DMS114 treated with DMSO at 0.1 percent for 48 hours (cell line): ENCODE measurements at regions not wholly inside any gene's neighbourhood (a gene's known extent, or its start where the extent isn't known, plus 50 kb on each side); places are given as distances from the start of the nearest gene placed in this dataset.

ENCODE experiments used
- DNase-seq: peaks from one replicate; lab custom pipeline; 2025; ENCODE audit not compliant: unreplicated experiment; lab: John Stamatoyannopoulos, UW

DNA sequence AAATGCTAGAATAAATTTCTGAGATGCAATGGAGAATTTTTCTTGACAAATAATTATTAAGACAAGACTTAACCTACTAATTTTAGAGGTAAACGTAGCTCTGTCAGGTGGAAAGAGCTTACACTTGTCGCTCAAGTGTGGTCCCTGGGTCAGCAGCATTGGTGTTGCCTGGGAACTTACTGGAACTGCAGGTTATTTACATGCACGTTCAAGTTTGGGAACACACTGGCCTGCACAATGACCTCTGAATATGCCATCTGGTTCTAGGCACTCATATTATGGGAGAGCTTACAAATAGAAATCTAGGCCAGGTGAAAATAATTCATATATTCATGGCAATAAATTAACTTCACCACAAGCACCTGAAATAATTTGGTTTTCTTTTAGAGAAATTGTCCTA, 88.5 kb upstream of the BCL9 start:
- no peak for DNase-seq

DNA sequence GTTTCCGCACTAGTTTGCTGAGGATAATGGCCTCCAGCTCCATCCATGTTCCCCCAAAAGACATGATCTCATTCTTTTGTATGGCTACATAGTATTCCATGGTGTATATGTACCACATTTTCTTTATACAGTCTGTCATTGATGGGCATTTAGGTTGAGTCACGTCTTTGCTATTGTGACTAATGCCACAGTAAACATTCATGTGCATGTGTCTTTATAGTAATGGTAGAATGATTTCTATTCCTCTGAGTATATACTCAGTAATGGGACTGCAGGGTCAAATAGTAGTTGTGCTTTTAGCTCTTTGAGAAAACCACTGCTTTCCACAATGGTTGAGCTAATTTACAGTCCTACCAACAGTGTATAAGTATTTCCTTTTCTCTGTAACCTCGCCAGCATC, 78.3 kb upstream of the BCL9 start:
- no peak for DNase-seq

DNA sequence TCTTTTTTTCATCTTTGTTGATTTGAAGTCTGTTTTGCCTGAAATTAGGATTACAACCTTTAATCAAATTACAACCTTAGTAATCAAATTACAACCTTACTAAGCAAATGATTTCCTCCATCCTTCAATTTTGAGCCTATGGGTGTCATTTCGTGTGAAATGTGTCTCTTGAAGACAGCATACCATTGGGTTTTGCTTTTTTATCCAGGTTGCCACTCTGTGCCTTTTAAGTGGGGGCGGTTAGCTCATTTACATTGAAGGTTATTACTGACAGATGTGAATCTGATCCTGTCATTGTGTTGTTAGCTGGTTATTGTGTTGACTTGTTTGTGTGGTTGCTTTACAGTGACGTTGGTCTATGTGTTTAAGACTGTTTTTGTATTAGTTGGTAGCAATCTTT, 74.8 kb upstream of the BCL9 start:
- no peak for DNase-seq

DNA sequence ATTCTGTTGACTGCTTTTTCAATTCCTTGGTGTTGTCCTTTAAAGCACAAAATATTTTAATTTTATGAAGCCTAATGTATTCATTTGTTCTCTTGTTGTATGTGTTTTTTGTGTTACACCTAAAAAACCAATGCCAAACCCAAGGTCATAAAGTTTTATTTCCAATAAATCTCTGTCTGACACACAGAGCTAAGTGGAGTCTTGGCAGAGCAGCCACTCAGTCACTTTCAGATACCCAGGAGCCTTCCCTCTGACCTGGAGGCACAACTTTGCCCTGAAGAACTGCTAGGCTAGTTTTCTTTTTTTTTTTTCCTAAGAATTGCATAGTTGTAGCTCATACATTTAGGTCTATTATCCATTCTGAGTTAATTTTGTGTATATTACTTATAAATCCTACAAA, 71.2 kb upstream of the BCL9 start:
- no peak for DNase-seq

DNA sequence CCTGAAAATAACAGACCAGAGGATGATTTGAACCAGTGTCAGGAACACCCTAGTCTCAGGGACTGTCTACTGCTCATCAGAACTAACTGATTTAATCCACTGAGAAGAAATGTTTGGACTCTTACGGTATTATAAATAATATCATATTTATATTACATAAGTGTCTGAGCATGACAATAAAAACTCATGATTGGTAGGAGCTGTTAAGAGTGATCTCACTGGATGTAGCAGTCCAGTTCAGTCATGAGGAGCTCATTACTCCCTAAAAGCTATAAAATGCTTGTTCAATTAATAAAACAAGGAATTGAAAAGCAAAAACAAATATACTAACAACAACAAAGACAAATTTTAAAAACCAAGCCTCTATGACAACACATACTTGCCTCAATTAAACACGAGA, 68.8 kb upstream of the BCL9 start:
- DNase-seq = no peak

DNA sequence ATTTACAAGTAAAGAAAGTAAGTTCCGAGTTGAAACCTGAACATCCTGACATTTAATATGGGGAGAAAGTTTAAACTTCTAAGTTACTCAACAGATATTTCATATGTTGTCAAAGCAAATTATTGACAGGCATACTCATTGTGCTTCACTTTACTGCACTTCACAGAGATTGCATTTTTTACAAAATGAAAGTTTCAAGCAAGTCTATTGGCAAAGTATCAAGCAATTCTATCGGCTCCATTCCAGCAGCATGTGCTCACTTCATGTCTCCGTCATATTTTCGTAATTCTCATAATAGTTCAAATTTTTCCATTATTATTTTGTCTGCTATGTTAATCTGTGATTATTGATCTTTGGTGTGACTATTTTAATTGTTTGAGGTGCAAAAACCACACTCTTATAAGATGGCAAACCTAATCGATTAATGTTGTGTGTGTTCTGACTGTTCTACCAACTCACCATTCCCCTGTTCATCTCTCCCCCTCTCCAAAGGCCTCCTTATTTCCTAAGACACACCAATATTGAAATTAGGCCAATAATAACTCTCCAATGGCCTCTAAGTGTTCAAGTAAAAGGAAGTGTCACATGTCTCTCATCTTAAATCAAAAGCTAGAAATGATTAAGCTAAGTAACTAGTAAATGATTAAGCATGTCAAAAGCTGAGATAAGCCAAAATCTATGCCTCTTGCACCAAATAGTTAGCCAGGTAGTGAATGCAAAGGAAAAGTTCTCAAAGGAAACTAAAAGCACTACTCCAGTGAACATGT, 68.2 kb upstream of the BCL9 start:
- DNase-seq = no peak

DNA sequence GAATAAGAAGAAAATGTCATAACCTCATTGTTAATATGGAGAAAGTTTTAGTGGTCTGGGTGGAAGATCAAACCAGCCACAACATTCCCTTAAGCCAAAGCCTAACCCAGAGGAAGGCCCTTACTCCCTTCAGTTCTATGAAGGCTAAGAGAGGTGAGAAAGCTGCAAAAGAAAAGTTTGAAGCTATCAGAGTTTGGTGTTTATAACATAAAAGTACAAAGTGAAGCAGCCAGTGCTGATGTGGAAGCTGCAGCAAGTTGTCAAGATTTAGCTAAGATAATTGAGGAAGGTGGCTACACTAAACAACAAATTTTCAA, 67.6 kb upstream of the BCL9 start:
- no peak for DNase-seq

DNA sequence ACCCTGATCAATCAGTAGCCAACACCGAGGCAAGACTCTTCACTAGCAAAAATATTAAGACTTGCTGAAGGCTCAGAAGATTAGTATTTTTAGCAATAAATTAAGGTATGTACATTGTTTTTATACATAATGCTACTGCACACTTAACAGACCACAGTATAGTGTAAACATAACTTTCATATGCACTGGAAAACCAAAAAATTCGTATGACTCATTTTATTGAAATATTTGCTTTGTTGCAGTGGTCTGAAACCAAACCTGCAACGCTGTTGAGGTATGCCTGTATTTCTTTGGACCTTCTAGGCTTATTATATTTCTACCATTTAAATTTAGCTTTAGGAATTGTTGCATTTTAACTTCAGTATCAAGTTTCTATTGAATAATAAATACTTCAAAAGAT, 65.8 kb upstream of the BCL9 start:
- no peak for DNase-seq

DNA sequence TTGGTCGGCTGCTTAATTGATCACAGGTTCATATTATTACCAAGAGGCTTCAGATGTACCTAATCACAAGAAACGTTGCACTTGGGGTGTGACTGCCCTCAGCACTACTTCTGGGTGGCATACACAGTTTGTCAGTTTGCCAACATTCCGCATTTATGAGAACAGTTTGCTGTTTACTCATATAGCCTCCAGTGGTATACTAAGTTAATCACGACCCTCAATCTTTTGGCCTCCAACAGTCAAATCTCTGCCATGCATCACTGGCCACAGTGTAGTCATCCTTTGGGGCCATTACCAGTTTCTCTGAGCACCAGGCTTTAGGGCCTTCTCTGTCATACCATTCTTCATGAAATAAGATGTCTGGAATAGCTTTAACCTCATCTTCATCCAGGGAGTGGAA, 62.8 kb upstream of the BCL9 start:
- no peak for DNase-seq

DNA sequence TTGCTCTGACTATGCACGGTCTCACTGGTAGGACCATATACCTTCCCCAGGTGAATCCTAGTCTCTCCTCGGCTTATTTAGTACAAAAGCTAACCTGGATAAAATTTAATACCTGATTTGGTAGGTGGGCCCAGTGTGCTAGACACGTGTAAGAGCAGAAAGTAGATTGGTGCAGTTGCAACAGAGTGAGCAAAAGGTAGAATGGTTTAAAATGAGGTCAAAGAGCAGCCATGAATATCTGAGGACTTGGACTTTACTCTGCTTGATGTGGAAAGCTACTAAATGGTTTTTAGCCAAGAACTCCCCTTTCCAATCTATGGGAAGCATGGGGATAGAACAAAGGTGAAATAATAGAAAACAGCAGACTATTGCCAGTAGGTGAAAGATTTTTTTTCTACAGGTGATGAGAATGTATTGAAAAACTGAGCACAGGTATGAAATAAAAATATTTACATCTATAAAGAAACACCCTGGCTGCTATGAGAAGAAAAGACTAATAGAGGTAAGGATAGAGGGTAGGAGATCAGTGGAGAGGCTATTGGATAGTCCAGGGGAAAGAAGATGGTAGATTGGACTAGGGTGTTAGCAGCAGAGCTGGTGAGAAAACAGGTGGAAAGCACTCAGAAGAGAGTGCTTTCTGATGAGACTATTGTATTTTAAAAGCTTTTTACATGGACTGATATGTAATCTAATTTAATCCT, 61.3 kb upstream of the BCL9 start:
- DNase-seq = no peak

DNA sequence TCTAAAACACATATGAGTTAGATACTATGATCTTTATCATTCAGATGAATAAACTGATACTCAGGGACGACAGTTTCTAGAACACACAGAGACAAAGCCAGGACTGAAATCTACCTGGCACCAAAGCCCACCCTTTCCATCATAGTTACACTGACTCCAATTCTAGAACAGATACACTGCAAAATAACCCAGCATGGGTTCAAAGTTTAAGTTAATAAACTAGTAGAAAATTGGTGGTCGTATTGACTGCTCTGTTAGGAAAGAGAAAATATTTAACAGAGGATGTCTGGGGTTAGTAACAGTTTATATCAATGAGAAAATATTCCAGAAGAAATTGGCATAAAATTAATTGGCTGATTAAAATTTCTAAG, 60.8 kb upstream of the BCL9 start:
- no peak for DNase-seq

DNA sequence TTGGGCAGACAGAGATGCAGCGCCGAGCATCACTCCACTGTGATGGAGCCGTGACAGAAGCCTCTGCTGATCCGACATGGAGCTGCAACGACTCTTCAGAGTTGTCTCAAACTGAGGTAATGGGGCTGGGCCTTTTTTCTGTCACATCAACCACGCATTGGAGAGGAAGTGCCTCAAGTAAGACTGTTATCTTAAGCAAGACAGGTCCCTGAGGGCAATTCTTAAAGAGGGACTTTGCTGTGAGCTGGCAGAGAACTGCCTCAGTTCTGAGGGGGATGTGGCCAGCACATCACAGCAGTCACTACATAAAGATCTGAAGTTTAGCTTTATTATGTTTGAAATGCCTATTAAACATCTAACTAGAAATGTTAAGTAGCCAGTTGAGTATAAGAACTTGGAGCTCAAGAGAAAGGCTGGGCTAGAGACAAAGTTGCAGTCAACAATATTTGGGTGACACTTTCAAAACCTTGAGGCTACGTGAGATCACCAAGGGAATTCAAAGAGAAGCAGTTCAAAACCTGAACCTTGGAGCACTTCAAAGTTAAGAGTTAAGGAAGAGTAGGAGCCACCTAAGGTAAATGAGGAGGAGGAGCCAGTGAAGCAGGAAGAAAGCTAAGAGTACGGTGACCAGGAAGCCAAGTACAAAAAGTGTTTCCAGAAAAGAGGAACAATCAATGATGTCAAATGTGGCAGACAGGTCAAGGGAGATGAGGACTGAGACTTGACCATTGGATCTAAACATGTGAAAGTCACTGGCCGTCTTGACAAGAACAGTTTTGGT, 54.2 kb upstream of the BCL9 start:
- no peak for DNase-seq

DNA sequence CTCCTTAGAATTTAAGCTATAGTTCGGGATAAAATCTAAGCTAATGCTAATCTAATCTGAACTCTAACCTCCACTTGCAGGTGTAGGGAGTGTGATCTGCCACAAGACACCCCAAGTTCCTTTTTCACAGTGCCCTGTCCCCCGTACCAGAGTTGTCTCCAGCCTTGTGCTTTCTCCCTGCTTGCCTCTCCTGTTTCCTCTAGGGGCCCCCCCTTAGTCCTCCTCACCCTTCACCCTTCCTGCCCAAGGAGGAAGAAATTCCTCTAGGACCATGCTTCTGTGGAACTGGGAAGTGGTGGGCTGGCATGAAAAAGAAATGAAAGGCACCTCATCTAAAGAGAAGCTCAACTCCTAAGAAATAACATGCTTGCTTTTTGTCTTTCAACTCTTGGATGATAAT, 50.2 kb upstream of the BCL9 start:
- DNase-seq = no peak
